Upper lobe of left lung (tissue), 6 donors: ENCODE measurements at regions not wholly inside any gene's neighbourhood (a gene's known extent, or its start where the extent isn't known, plus 50 kb on each side); places are given as distances from the start of the nearest gene placed in this dataset.

Source experiments
- ATAC-seq, 2 donors: fragments of 200-7000 bp; cut with Tn5 transposase; one replicate each; pipeline ENCODE4 v1.9.1; 2022; ENCODE audit warnings: mild to moderate bottlenecking in 2 of 2, moderate library complexity in 2 of 2; ENCODE audit not compliant: low FRiP score in 2 of 2
- DNase-seq, 2 donors: peaks; one replicate each; pipeline ENCODE4 v3.0.0-alpha.2; 2019 to 2020
- H3K27ac ChIP-seq, 4 donors: fragments of 200-600 bp; sonication (generic); one replicate each; pipeline ENCODE4 v1.5.1; 2016 to 2019
- H3K27me3 ChIP-seq, 4 donors: fragments of 200-600 bp; sonication (generic); one replicate each; pipeline ENCODE4 v1.5.1; 2017 to 2019
- H3K36me3 ChIP-seq, 4 donors: fragments of 200-600 bp; sonication (generic); one replicate each; pipeline ENCODE4 v1.5.1; 2016 to 2019
- H3K4me1 ChIP-seq, 4 donors: fragments of 200-600 bp; sonication (generic); one replicate each; pipeline ENCODE4 v1.5.1; 2018 to 2019
- H3K4me3 ChIP-seq, 4 donors: fragments of 200-600 bp; sonication (generic); one replicate each; pipeline ENCODE4 v1.5.1; 2017 to 2019; ENCODE audit warnings: mild to moderate bottlenecking in 2 of 4, moderate library complexity in 1 of 4
- H3K9me3 ChIP-seq, 4 donors: fragments of 200-600 bp; sonication (generic); one replicate each; pipeline ENCODE4 v1.5.1; 2018 to 2019
- EP300 ChIP-seq, 4 donors: sonication (generic); formaldehyde crosslinking; IDR thresholded peaks; one replicate each; pipeline ENCODE4 v1.5.1; 2017; ENCODE audit warnings: antibody characterized with exemption in 4 of 4, control low read depth in 2 of 4
- POLR2A ChIP-seq, 4 donors: fragments of 450-650 bp; IDR thresholded peaks; one replicate each; pipeline ENCODE4 v1.5.1; 2016 to 2017; ENCODE audit warnings: antibody characterized with exemption in 4 of 4, mild to moderate bottlenecking in 2 of 4
- POLR2AphosphoS5 ChIP-seq, 2 donors: sonication (generic); formaldehyde crosslinking; IDR thresholded peaks; one replicate each; pipeline ENCODE4 v1.5.1; 2017; ENCODE audit warnings: antibody characterized with exemption in 2 of 2
- whole genome bisulfite sequencing, 2 donors: methylation state at CpG; one replicate each; pipeline ENCODE4 v1.1.5; 2017 to 2018; 5-methylcytosine and 5-hydroxymethylcytosine counted together
- TF ChIP-seq, protein P1 (sequence below), 6 experiments: fragments of 450-650 bp in 4 of 6; fragments of 200-600 bp in 2 of 6; sonication (generic) in 2 of 6; IDR thresholded peaks; one replicate each; pipeline ENCODE4 v1.5.1; 2016 to 2019; ENCODE audit warnings: antibody characterized with exemption in 6 of 6
- donor health status: DM: no; HTN: no; CAD: no; lungs with moderate emphysema.
- donor health status: DM: no; HTN: yes; CAD: no; lungs with severe emphysema.

DNA sequence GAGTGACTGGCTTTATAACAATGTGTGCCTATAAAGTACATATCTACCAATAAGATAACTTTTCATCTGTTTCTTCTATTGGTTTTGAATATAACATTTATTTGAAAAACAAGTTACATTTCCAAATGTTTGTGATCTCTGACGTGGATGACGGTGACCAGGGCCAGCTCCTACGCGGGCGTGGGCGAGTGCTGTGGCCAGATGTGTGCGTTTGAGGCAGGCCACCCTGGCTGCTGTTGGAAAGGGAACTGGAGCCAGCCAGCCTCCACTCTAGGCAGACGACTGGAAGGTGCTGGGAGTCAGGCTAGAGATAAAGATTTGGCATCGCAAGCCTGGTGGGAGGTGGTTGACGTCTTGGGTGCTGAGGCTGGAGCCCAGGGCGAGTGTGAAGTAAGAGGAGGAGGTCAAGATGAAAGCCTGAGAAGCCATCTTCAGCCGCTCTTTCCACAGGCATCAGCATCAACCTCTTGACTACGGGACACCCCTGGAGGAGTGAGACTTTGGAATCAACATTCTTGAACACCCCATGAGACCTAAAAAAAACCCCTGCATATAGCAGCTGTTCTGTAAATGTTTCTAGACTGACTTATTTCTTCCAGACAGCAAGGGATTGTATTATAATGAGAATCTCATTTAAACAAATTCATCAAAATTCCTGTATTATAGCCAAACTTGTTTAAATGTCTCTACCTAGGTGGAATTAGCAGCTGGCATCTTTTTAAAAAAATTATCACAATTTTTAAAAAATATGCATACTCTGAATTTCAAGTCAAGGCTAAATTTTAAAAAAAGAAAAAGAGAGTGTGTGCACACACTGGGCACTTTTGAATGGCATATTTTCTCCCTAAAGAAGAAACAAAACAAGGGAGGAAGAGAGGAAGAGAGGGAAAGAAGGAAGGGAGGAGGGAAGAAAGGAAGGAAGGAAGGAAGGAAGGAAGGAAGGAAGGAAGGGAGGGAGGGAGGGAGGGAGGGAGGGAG lies 112.5 kb upstream of the SLC44A3 start:
- H3K9me3 ChIP-seq = no peaks in the 10 kb centered on the region
- no peaks in the 10 kb centered on the region for H3K27me3 ChIP-seq
- no peaks in the 10 kb centered on the region for H3K4me1 ChIP-seq
- DNase-seq (peak in 1 of 2 donors; percentile 81), ATAC-seq (peak in 1 of 2 donors; percentile 74)
- TF ChIP-seq, protein P1, sequence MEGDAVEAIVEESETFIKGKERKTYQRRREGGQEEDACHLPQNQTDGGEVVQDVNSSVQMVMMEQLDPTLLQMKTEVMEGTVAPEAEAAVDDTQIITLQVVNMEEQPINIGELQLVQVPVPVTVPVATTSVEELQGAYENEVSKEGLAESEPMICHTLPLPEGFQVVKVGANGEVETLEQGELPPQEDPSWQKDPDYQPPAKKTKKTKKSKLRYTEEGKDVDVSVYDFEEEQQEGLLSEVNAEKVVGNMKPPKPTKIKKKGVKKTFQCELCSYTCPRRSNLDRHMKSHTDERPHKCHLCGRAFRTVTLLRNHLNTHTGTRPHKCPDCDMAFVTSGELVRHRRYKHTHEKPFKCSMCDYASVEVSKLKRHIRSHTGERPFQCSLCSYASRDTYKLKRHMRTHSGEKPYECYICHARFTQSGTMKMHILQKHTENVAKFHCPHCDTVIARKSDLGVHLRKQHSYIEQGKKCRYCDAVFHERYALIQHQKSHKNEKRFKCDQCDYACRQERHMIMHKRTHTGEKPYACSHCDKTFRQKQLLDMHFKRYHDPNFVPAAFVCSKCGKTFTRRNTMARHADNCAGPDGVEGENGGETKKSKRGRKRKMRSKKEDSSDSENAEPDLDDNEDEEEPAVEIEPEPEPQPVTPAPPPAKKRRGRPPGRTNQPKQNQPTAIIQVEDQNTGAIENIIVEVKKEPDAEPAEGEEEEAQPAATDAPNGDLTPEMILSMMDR (IDR thresholded peaks at IDR 0.05) = no peak
- TF ChIP-seq POLR2AphosphoS5 (IDR thresholded peaks at IDR 0.05) (no peak), EP300 (IDR thresholded peaks at IDR 0.05) (no peak), POLR2A (IDR thresholded peaks at IDR 0.05) (no peak)
- no peak overlapping the region for H3K4me3 ChIP-seq
- H3K27ac ChIP-seq = no peak overlapping the region
- WGBS, 2 donors = 67 to 72% methylated on average over 13 of the region's 13 CpGs
- H3K36me3 ChIP-seq = no peaks in the 10 kb centered on the region

DNA sequence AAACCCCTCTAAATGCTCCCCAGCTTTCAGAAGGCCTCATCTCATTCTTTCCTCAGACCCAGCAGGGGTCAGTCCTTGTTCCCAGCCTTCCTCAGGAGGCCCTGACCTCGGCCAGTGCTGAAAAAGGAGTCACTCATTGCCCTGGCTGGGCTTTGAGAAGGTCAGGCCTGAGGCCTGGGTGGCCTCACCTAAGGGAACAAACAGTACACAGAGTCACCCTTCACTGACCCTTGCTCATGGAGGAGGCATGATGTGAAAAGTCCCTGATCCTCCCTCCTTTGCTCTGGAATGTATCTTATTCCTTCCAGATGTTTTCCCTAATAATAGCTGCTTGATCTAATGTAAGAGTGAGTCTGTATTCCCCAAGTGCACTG lies 117.7 kb upstream of the SLC44A3 start:
- Histone ChIP-seq H3K9me3 (no peaks in the 10 kb centered on the region), H3K4me1 (no peaks in the 10 kb centered on the region), H3K27ac (no peak overlapping the region), H3K36me3 (no peaks in the 10 kb centered on the region), H3K27me3 (no peaks in the 10 kb centered on the region), H3K4me3 (no peak overlapping the region)
- TF ChIP-seq POLR2AphosphoS5 (IDR thresholded peaks at IDR 0.05) (no peak), POLR2A (IDR thresholded peaks at IDR 0.05) (no peak), EP300 (IDR thresholded peaks at IDR 0.05) (no peak)
- TF ChIP-seq, protein P1 (IDR thresholded peaks at IDR 0.05) = no peak
- ATAC-seq (peak; percentile 32 to 94), DNase-seq (no peak)
- 100% methylated on average over 1 of the region's 1 CpG for WGBS, 2 donors

DNA sequence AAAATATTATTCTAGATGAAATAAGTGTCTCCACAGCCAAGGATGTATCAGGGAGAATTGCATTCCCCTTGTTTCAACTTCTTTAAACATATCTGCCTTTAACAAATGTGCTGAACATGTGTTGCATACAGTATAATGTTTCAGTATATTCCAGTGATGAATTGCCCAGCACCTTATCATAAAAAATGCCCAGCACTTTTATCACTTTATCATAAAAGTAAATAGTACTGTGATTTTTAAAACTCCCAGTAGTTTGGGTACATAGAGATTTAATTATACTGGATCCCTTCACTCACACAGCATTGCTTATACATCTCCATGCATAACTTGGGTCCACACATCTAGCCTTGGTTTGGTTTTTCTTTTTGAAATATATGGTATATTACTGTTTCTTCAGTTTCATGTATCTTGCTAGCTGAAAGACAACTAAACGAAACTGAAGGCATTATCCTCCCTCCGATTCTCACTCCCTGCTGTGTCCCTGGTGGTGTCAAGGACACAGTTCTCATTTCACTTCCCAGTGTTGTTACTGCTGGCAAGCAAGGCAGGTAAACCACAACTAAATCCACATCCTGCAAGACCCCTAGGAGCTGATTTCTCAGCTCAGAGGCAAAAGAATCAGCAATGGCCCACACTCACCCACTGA lies 118.2 kb upstream of the SLC44A3 start:
- Histone ChIP-seq H3K4me3 (no peak overlapping the region), H3K27ac (no peak overlapping the region), H3K4me1 (no peaks in the 10 kb centered on the region), H3K27me3 (no peaks in the 10 kb centered on the region), H3K36me3 (no peaks in the 10 kb centered on the region), H3K9me3 (no peaks in the 10 kb centered on the region)
- TF ChIP-seq, protein P1 (IDR thresholded peaks at IDR 0.05) = no peak
- no peak for TF ChIP-seq POLR2AphosphoS5 (IDR thresholded peaks at IDR 0.05)
- TF ChIP-seq EP300 (IDR thresholded peaks at IDR 0.05) = no peak
- no peak for TF ChIP-seq POLR2A (IDR thresholded peaks at IDR 0.05)
- ATAC-seq = no peak
- DNase-seq = no peak
- WGBS, 2 donors = 77 to 85% methylated on average over 2 of the region's 2 CpGs

- no peak for DNase-seq
- H3K4me1 ChIP-seq = no peaks in the 10 kb centered on the region
- no peak overlapping the region for H3K4me3 ChIP-seq
- TF ChIP-seq, protein P1 (IDR thresholded peaks at IDR 0.05) = no peak
- TF ChIP-seq POLR2AphosphoS5 (IDR thresholded peaks at IDR 0.05) (no peak), EP300 (IDR thresholded peaks at IDR 0.05) (no peak), POLR2A (IDR thresholded peaks at IDR 0.05) (no peak)
- ATAC-seq = peak in 1 of 2 donors; percentile 48
- H3K9me3 ChIP-seq = no peaks in the 10 kb centered on the region
- no peak overlapping the region for H3K27ac ChIP-seq
- WGBS, 2 donors = 77 to 84% methylated on average over 3 of the region's 3 CpGs
- no peaks in the 10 kb centered on the region for H3K36me3 ChIP-seq
- no peaks in the 10 kb centered on the region for H3K27me3 ChIP-seq
These were observed 121.2 kb upstream of the SLC44A3 start for GRCh38 chr1:94698759-94699502.
